GM18870 (cell line): ENCODE measurements at regions not wholly inside any gene's neighbourhood (a gene's known extent, or its start where the extent isn't known, plus 50 kb on each side); places are given as distances from the start of the nearest gene placed in this dataset.
"Not testable (repeated sequence)": the region's sequence is repeated elsewhere in the genome, so short reads cannot be mapped to it uniquely, and the experiment has no call there.

ENCODE experiments used
- ATAC-seq: cut with Tn5 transposase; IDR thresholded peaks from one replicate; pipeline ENCODE4 v1.9.1; 2021; ENCODE audit warnings: moderate library complexity; ENCODE audit not compliant: unreplicated experiment

DNA sequence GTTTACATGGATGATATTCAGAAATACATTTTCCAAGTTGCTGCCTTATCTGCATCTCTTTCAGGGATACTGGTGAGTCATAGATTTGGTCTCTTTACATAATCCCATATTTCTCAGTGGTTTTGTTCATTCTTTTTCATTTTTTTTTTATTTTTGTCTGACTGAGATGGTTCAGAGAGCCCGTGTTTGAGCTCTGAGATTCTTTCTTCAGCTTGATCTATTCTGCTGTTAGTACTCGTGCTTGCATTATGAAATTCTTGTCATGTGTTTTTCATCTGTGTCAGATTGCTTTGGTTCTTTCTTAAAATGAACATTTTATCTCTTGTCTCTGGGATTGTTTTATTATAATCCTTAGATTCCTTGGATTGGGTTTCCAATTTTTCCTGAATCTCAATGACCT is 317.3 kb downstream of the DOK5 start:
- no peak for ATAC-seq

- not testable (repeated sequence) for ATAC-seq
Measured at GRCh38 chr20:54788260-54788659, 312.9 kb downstream of the DOK5 start.

GRCh38 chr20:54782758-54783157 is 307.4 kb downstream of the DOK5 start:
- ATAC-seq = not testable (repeated sequence)

DNA sequence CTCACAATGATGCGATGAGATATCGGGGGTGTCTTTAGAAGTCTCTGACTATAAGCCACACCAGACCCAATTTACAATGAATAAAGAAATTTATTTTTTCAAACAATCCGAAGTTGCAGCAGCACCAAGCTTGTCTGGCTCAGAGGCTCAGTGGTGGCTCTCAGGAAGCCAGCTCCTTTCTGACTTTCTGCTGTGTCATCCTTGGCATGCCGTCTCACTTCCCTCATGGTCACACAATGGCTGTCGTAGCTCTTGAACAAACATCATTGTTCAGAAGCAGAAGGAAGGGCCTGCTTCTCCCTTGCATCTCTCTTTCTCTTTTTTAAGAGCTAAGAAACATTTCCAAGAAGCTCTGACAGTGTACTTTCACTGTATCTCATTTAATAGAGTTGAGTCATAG is 299.0 kb downstream of the DOK5 start:
- ATAC-seq = no peak

DNA sequence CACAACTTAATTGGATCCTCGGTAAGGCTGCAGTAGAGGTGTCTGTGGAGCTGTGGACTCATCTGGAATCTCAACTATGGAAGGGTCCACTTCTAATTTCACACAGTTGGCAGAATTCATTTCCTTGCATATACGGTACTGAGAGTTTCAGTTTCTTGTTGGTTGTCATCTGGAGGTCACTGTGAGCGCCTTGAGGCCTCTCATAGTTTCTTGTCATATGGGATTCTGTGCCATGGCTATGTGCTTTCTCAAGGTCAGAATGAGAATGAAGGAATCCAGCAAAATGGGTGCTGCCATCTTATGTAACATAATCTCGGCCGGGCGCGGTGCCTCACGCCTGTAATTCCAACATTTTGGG is 298.2 kb downstream of the DOK5 start:
- no peak for ATAC-seq

GRCh38 chr20:54772893-54773642 is 297.7 kb downstream of the DOK5 start:
- no peak for ATAC-seq

GRCh38 chr20:54766483-54766882 is 291.1 kb downstream of the DOK5 start:
- no peak for ATAC-seq

DNA sequence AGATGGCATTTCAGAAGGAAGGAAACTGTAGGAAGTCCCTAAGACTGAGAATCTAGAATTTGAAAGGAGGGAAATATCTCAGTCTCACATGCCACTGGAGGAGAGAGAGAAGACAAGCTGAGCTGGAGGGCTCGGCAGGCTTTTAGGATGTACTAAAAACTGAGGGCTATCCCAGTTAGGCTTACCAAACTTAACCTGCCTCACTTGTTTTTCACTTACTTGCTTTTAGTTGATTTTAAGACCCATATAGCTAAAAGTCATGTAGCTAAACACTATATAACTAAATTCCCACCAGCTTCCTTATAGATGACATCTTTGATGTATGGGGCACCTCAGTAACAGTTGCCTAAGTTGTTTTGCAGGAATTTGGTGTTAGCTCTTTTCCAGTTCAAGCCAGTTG is 288.0 kb downstream of the DOK5 start:
- no peak for ATAC-seq

GRCh38 chr20:54759589-54759988 is 284.2 kb downstream of the DOK5 start:
- ATAC-seq = no peak

DNA sequence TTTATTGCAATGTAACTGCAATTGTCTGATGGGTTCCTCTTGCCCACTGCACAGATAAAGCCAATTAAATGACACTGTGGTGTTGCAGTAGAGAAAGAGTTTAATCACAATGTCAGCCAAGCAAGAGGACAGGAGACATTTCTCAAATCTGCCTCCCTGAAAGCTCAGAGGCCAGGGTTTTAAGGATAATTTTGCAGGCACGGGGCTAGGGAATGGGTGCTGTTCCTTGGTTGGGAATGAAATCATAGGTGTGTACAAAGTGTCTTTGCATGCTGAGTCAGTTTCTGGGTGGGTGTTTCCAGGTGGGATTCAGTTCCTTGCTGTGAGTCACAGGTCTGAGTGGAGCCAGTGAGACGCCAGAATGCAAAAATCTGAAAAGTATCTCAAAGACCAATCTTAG is 271.4 kb downstream of the DOK5 start:
- no peak for ATAC-seq

- ATAC-seq = no peak
Measured at GRCh38 chr20:54745780-54746179, 270.4 kb downstream of the DOK5 start.

- ATAC-seq = no peak
Measured at GRCh38 chr20:54744097-54744496, 268.7 kb downstream of the DOK5 start.

GRCh38 chr20:54742193-54742592 is 266.8 kb downstream of the DOK5 start:
- ATAC-seq = no peak

DNA sequence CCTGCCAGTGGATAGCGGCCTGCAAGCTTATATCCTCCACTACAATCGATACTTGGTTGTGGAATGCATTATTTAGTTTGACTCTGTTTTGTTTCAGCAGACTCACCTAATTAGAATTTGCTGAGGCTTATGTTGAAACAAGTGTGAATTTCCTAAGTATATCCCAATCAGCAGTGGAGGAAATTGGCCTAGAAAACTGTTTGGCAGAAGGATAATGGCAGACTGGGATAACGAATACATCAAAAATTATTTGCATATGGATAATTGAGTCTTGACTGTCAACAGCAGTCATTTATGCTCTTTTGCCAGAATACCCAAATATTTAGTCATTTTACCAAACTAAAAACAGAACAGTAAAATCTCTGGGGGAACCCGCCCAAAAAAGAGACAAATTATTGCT is 261.0 kb downstream of the DOK5 start:
- no peak for ATAC-seq

GRCh38 chr20:54733687-54734086 is 258.3 kb downstream of the DOK5 start:
- ATAC-seq = no peak

GRCh38 chr20:54727490-54727889 is 252.1 kb downstream of the DOK5 start:
- ATAC-seq = no peak

DNA sequence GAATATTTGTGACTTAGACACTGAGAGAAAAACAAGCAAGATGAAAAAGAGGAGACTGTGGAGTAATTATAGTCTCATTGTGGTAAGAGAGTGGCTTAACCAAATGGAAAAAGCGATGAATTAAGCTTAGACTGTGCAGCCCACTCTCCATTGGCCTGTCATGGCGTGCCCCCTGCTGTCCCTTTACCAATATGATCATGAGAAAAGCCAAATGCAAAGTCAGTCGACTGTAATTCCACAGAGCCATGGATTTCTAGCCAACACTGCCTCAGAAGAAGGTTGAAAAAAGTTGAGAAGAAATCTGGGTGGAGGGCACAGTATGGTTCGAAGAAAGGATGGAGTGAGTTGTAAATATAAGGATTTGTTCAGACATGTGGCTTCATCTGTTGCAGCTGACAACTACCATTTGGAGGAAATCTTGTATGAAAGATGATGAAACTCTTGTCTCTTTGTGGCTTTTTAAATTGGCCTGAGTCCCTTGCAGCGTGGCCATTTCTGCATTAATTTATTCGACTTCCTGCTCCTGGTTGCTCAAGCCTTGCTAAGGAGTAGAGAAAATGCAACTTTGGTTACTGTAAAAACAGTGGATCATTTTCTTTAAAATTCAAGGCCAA is 251.4 kb downstream of the DOK5 start:
- ATAC-seq = no peak

- not testable (repeated sequence) for ATAC-seq
Measured at GRCh38 chr20:54725266-54725665, 249.9 kb downstream of the DOK5 start.

GRCh38 chr20:54723723-54724122 is 248.3 kb downstream of the DOK5 start:
- ATAC-seq = no peak

GRCh38 chr20:54717983-54718382 is 242.6 kb downstream of the DOK5 start:
- ATAC-seq = no peak

DNA sequence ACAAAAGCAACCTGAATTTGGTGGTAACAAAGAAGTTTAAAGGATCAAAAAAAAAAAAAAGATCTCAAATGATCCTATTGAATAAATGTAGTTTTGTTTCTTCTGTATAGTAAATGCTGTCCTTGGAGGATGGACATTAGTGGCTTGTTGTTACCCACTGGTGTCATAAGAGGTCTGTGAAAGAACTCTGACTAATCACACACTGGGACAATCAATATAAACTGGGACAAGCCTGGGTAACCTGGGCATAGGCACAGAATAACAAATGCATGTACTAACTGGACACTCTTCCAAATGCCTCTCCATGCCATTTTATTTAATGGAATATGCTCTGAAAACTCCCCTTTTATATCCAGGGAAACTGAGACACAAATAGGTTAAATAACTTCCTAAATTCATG is 241.4 kb downstream of the DOK5 start:
- ATAC-seq = no peak

GRCh38 chr20:54716174-54716747 is 240.9 kb downstream of the DOK5 start:
- ATAC-seq = no peak
